Stimulated activated effector memory CD8-positive, alpha-beta T cell treated with anti-CD3 and anti-CD28 coated beads, Interleukin-12 subunit alpha, Interleukin-12 subunit beta, amount 100 ng/mL, for 72 hours (primary cell): ENCODE measurements at regions not wholly inside any gene's neighbourhood (a gene's known extent, or its start where the extent isn't known, plus 50 kb on each side); places are given as distances from the start of the nearest gene placed in this dataset.

Experiments
- ATAC-seq: fragments of 150-1000 bp; cut with Tn5 transposase; 2 replicates; pipeline ENCODE4 v1.10.0; 2021
- DNase-seq, 2 donors: peaks; one replicate each; pipeline ENCODE4 v3.0.0; 2021 to 2022; ENCODE audit warnings: low spot score in 2 of 2
- H3K27ac Mint-ChIP-seq: one replicate; pipeline ENCODE4 v1.8.0; 2022; ENCODE audit warnings: mild to moderate bottlenecking, mixed read lengths
- H3K36me3 Mint-ChIP-seq: one replicate; pipeline ENCODE4 v1.8.0; 2022; ENCODE audit warnings: mild to moderate bottlenecking, mixed read lengths
- H3K4me1 Mint-ChIP-seq: one replicate; pipeline ENCODE4 v1.8.0; 2022; ENCODE audit warnings: mixed read lengths
- H3K4me3 Mint-ChIP-seq: one replicate; pipeline ENCODE4 v1.8.0; 2022; ENCODE audit warnings: mild to moderate bottlenecking, mixed read lengths
- H3K9me3 Mint-ChIP-seq: one replicate; pipeline ENCODE4 v1.8.0; 2022; ENCODE audit warnings: mixed read lengths

- H3K36me3 Mint-ChIP-seq, result no peaks in the 10 kb centered on the region
- ATAC-seq (no peak), DNase-seq (no peak)
- H3K4me3 Mint-ChIP-seq, result no peak overlapping the region
- H3K27ac Mint-ChIP-seq, result no peak overlapping the region
- no peaks in the 10 kb centered on the region for H3K4me1 Mint-ChIP-seq
- no peaks in the 10 kb centered on the region for H3K9me3 Mint-ChIP-seq
Measured at GRCh38 chr15:29470311-29470710, 200.7 kb upstream of the NSMCE3 start.

DNA sequence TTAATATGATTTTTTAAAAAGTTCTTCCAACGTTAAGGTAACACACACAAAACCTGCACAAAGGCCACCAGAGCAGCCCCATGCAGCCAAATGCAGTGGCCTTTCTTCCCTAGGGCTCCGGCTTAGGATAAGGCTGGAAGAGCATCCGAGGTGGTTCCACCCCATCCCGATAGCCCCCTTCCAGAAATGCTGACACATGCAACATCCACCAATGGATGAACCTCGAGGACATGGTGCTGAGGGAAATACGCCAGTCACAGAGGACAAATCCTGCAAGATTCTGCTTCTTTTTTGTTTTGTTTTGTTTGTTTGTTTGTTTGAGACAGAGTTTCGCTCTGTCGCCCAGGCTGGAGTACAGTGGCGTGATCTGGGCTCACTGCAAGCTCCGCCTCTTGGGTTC is 199.3 kb upstream of the NSMCE3 start:
- H3K4me1 Mint-ChIP-seq, result no peaks in the 10 kb centered on the region
- no peak overlapping the region for H3K4me3 Mint-ChIP-seq
- DNase-seq (no peak), ATAC-seq (no peak)
- no peaks in the 10 kb centered on the region for H3K9me3 Mint-ChIP-seq
- H3K27ac Mint-ChIP-seq, result no peak overlapping the region
- no peaks in the 10 kb centered on the region for H3K36me3 Mint-ChIP-seq

GRCh38 chr15:29467091-29467490 is 197.5 kb upstream of the NSMCE3 start:
- Mint-ChIP-seq H3K9me3 (no peaks in the 10 kb centered on the region), H3K36me3 (no peaks in the 10 kb centered on the region), H3K4me3 (no peak overlapping the region), H3K4me1 (no peaks in the 10 kb centered on the region), H3K27ac (no peak overlapping the region)
- ATAC-seq (no peak), DNase-seq (no peak)

DNA sequence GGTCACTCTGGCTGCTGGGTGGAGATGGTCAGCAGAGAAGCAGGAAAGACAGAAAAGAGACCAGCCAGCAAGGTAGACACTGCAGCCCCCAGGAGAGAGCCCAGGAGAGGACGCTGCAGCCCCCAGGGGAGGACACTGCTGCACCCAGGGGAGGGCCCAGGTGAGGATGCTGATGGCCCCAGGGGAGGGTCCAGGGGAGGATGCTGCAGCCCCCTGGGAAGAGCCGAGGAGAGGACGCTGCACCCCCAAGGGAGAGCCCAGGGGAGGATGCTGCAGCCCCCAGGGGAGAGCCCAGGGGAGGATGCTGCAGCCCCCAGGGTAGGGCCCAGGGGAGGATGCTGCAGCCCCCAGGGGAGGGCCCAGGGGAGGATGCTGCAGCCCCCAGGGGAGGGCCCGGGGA is 196.7 kb upstream of the NSMCE3 start:
- no peak overlapping the region for H3K4me3 Mint-ChIP-seq
- H3K9me3 Mint-ChIP-seq, result no peaks in the 10 kb centered on the region
- no peak overlapping the region for H3K27ac Mint-ChIP-seq
- no peak for DNase-seq
- no peak for ATAC-seq
- no peaks in the 10 kb centered on the region for H3K36me3 Mint-ChIP-seq
- no peaks in the 10 kb centered on the region for H3K4me1 Mint-ChIP-seq

GRCh38 chr15:29465816-29466215 is 196.2 kb upstream of the NSMCE3 start:
- Mint-ChIP-seq H3K9me3 (no peaks in the 10 kb centered on the region), H3K36me3 (no peaks in the 10 kb centered on the region), H3K4me1 (no peaks in the 10 kb centered on the region), H3K4me3 (no peak overlapping the region), H3K27ac (no peak overlapping the region)
- DNase-seq (no peak), ATAC-seq (no peak)

- H3K9me3 Mint-ChIP-seq, result no peaks in the 10 kb centered on the region
- H3K4me1 Mint-ChIP-seq, result no peaks in the 10 kb centered on the region
- DNase-seq (no peak), ATAC-seq (no peak)
- no peak overlapping the region for H3K27ac Mint-ChIP-seq
- no peaks in the 10 kb centered on the region for H3K36me3 Mint-ChIP-seq
- no peak overlapping the region for H3K4me3 Mint-ChIP-seq
Measured at GRCh38 chr15:29465196-29465595, 195.6 kb upstream of the NSMCE3 start.

DNA sequence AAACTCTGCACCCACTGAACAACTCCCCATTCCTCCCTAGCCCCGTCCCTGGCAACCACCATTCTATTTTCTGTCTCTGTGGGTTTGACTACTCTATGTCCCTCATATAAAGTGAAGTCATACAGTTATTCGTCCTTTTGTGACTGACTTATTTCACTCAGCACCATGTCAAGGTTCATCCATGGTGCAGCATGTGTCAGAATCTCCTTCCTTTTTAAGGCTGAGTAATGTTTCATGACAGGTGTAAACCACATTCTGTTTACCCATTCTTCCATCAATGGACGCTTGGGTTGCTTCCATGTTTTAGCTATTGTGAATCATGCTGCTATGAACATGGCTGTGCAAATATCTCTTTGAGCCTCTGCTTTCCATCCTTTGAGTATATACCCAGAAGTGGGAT is 192.3 kb upstream of the NSMCE3 start:
- H3K4me3 Mint-ChIP-seq, result no peak overlapping the region
- H3K36me3 Mint-ChIP-seq, result no peaks in the 10 kb centered on the region
- DNase-seq (no peak), ATAC-seq (peak; percentile 25)
- H3K9me3 Mint-ChIP-seq, result no peaks in the 10 kb centered on the region
- H3K4me1 Mint-ChIP-seq, result no peaks in the 10 kb centered on the region
- no peak overlapping the region for H3K27ac Mint-ChIP-seq

GRCh38 chr15:29458361-29458760 is 188.7 kb upstream of the NSMCE3 start:
- no peak overlapping the region for H3K4me3 Mint-ChIP-seq
- DNase-seq (no peak), ATAC-seq (no peak)
- H3K4me1 Mint-ChIP-seq, result peaks cover under 1% of the 10 kb centered on the region
- H3K36me3 Mint-ChIP-seq, result no peaks in the 10 kb centered on the region
- no peak overlapping the region for H3K27ac Mint-ChIP-seq
- H3K9me3 Mint-ChIP-seq, result no peaks in the 10 kb centered on the region

- Mint-ChIP-seq H3K36me3 (no peaks in the 10 kb centered on the region), H3K27ac (no peak overlapping the region), H3K4me1 (peaks cover 7% of the 10 kb centered on the region), H3K9me3 (no peaks in the 10 kb centered on the region), H3K4me3 (no peak overlapping the region)
- ATAC-seq (no peak), DNase-seq (no peak)
Measured at GRCh38 chr15:29457729-29458128, 188.1 kb upstream of the NSMCE3 start.

DNA sequence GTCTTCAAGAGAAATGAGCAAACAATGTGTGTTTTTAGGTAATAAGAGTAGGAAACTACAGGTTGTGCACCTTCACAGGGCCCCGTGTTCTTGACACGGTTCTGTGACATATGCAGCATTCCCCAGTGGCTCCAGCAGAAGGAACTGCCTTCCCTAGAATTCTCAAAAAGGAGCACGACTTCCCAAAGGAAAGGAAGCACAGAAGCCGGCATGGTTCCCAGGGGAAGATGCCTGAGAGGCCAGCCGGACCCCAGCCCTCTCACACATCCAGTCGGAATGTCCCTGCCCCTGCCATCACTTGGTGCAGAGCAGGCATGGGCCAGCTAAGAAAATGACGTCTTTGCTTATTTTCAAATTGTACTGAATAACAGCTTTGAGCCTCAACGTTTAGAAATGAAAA is 187.3 kb upstream of the NSMCE3 start:
- no peaks in the 10 kb centered on the region for H3K9me3 Mint-ChIP-seq
- peaks cover 9% of the 10 kb centered on the region for H3K4me1 Mint-ChIP-seq
- DNase-seq (no peak), ATAC-seq (no peak)
- H3K4me3 Mint-ChIP-seq, result no peak overlapping the region
- H3K27ac Mint-ChIP-seq, result no peak overlapping the region
- H3K36me3 Mint-ChIP-seq, result no peaks in the 10 kb centered on the region

GRCh38 chr15:29456255-29456654 is 186.6 kb upstream of the NSMCE3 start:
- Mint-ChIP-seq H3K4me3 (no peak overlapping the region), H3K9me3 (no peaks in the 10 kb centered on the region), H3K36me3 (no peaks in the 10 kb centered on the region), H3K4me1 (peaks cover 9% of the 10 kb centered on the region), H3K27ac (no peak overlapping the region)
- DNase-seq, result no peak
- no peak for ATAC-seq

- H3K9me3 Mint-ChIP-seq, result no peaks in the 10 kb centered on the region
- H3K27ac Mint-ChIP-seq, result no peak overlapping the region
- ATAC-seq, result no peak
- no peak overlapping the region for H3K4me3 Mint-ChIP-seq
- peaks cover 9% of the 10 kb centered on the region for H3K4me1 Mint-ChIP-seq
- no peaks in the 10 kb centered on the region for H3K36me3 Mint-ChIP-seq
- no peak for DNase-seq
Measured at GRCh38 chr15:29455530-29455929, 185.9 kb upstream of the NSMCE3 start.

- Mint-ChIP-seq H3K9me3 (no peaks in the 10 kb centered on the region), H3K4me1 (peaks cover 9% of the 10 kb centered on the region), H3K27ac (no peak overlapping the region), H3K4me3 (no peak overlapping the region), H3K36me3 (no peaks in the 10 kb centered on the region)
- DNase-seq (no peak), ATAC-seq (no peak)
Measured at GRCh38 chr15:29455055-29455454, 185.4 kb upstream of the NSMCE3 start.

DNA sequence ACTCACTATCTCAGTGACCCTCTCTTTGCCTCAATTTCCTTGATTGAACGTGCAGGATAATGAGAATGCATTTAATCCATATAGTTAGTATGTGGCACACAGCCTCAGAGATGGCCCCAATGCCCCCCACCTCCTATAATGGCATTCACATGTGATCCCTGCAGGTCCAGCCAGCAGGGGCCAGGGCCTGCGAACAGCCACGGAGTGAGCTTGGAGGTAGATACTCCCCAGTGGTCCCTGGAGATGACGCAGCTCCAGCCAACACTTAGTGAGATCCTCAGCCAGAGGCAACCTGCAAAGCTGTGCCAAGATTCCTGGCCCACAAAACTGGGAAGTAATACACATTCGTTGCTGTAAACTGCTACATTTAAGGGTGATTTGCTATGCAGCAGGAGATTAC is 184.9 kb upstream of the NSMCE3 start:
- no peak overlapping the region for H3K27ac Mint-ChIP-seq
- no peaks in the 10 kb centered on the region for H3K9me3 Mint-ChIP-seq
- no peak overlapping the region for H3K4me3 Mint-ChIP-seq
- no peak for ATAC-seq
- no peak for DNase-seq
- no peaks in the 10 kb centered on the region for H3K36me3 Mint-ChIP-seq
- peaks cover 9% of the 10 kb centered on the region for H3K4me1 Mint-ChIP-seq

DNA sequence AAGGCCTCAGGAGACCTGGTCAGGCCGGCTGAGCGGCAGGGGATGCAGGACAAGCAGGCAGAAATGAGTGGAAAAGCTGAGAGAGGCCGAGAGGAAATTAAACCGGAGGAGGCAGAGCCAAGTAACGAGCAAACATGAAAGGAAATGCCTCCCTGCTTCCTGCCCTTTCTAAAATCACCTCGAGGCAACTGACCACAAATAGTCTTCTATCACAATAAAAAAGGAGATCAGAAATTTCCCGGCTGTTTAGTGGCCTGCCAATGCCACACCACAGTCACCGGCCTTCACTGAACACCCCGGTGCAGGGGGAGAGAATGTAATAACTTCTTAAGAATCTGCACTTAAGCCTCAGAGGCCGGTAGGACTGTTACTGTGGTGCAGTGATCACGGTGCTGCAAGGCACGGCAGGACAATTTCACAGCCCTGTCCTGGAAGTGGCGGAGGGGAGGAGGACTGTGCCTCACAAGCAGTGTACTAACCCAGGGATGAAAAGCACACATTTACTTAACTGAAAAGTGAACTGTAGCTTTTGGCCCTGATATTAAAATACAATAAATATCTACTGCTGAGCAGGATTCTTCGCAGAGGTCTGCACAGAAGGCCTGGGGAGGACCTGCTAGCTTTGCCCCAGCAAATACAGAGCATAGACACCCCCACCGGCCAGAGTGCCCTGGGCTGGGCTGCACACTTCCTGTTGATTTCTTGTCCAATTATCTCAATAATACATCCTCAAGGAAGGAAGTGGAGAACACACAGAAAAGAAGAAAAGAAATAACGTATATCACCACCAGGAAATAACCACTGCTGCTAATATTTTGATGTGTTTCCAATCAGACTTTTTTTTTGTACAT is 183.5 kb upstream of the NSMCE3 start:
- H3K4me1 Mint-ChIP-seq, result peaks cover 9% of the 10 kb centered on the region
- ATAC-seq (no peak), DNase-seq (no peak)
- H3K36me3 Mint-ChIP-seq, result no peaks in the 10 kb centered on the region
- H3K9me3 Mint-ChIP-seq, result no peaks in the 10 kb centered on the region
- H3K27ac Mint-ChIP-seq, result no peak overlapping the region
- H3K4me3 Mint-ChIP-seq, result no peak overlapping the region

DNA sequence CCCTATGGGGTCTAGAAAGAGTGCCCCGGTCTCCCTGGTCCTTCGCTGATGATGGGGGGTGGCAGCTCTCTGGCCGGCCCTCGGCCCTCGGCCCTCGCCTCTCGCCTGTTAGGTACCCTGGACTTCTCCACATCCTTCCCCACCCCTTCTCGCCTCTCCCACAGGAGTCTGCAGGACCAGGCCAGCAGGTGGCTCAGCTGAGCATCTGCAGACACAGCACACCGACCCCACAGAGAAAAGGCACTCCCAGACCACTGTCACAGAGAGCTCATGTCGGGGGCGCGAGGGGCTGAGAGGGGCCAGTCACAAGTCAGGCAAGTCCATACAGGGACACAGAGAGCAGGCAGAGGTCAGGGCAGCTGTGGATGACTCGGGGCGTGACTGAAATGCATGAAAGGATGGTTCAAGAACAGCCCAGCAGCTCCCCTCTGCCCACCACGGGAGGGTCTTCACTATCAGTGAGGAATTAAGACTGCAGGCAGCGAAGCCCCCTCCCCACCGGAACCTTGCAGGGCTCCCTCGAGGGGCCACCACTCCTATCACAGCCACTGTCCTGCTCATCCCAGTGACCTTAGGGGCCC is 181.7 kb upstream of the NSMCE3 start:
- H3K4me3 Mint-ChIP-seq, result no peak overlapping the region
- DNase-seq, result no peak
- H3K4me1 Mint-ChIP-seq, result peaks cover 9% of the 10 kb centered on the region
- no peak overlapping the region for H3K27ac Mint-ChIP-seq
- no peak for ATAC-seq
- H3K9me3 Mint-ChIP-seq, result no peaks in the 10 kb centered on the region
- no peaks in the 10 kb centered on the region for H3K36me3 Mint-ChIP-seq
